ENCODE measurements at regions not wholly inside any gene's neighbourhood (a gene's known extent, or its start where the extent isn't known, plus 50 kb on each side); places are given as distances from the start of the nearest gene placed in this dataset.
A peak's percentile ranks its signal among the peaks of the same experiment; 100 is the strongest.

- no peaks in the 10 kb centered on the region for H3K9me3 ChIP-seq (ENCODE audit: insufficient read depth, low read length, severe bottlenecking)
- TF ChIP-seq CTCF (IDR thresholded peaks at IDR 0.05; ENCODE audit: borderline replicate concordance, extremely low read depth, low read length, poor library complexity, severe bottlenecking) (no peak), EZH2 (IDR thresholded peaks at IDR 0.05; ENCODE audit: borderline replicate concordance, low read depth, low read length, severe bottlenecking) (no peak)
Measured at GRCh38 chr7:12456506-12456905, 52.8 kb upstream of the VWDE start.

GRCh38 chr7:12458520-12459131 lies 55.0 kb upstream of the VWDE start:
- peak; percentile 10 for DNase-seq
- Histone ChIP-seq H3K79me2 (ENCODE audit: insufficient read depth, low read length) (no peaks in the 10 kb centered on the region), H3K4me3 (ENCODE audit: low read depth in 1 of 2, low read length in 2 of 2) (no peak overlapping the region), H3K9me3 (ENCODE audit: insufficient read depth, low read length, severe bottlenecking) (no peaks in the 10 kb centered on the region), H3K9ac (ENCODE audit: low read depth, low read length) (no peak overlapping the region), H3K27me3 (ENCODE audit: insufficient read depth, low read length, poor library complexity) (no peaks in the 10 kb centered on the region), H3K36me3 (ENCODE audit: insufficient read depth, low read length) (no peaks in the 10 kb centered on the region), H2AFZ (ENCODE audit: low read depth, low read length) (no peak overlapping the region), H4K20me1 (ENCODE audit: insufficient read depth, low read length) (no peaks in the 10 kb centered on the region), H3K4me1 (ENCODE audit: insufficient read depth, low read length) (no peaks in the 10 kb centered on the region), H3K27ac (ENCODE audit: low read length) (no peak overlapping the region), H3K4me2 (ENCODE audit: insufficient read depth, low read length) (no peak overlapping the region)
- TF ChIP-seq CTCF (IDR thresholded peaks at IDR 0.05; ENCODE audit: borderline replicate concordance, extremely low read depth, low read length, poor library complexity, severe bottlenecking) (peak; percentile 70), EZH2 (IDR thresholded peaks at IDR 0.05; ENCODE audit: borderline replicate concordance, low read depth, low read length, severe bottlenecking) (no peak)
- peak; percentile 83 for ATAC-seq (ENCODE audit: insufficient read depth, low read depth)

More at GRCh38 chr7:12456506-12456905, 52.8 kb upstream of the VWDE start:
- H3K4me1 ChIP-seq (ENCODE audit: insufficient read depth, low read length): no peaks in the 10 kb centered on the region
- H4K20me1 ChIP-seq (ENCODE audit: insufficient read depth, low read length): no peaks in the 10 kb centered on the region
- DNase-seq: no peak
- H3K36me3 ChIP-seq (ENCODE audit: insufficient read depth, low read length): no peaks in the 10 kb centered on the region
- no peak for ATAC-seq (ENCODE audit: insufficient read depth, low read depth)
- no peaks in the 10 kb centered on the region for H3K79me2 ChIP-seq (ENCODE audit: insufficient read depth, low read length)
- no peak overlapping the region for H3K4me3 ChIP-seq (ENCODE audit: low read depth in 1 of 2, low read length in 2 of 2)
- no peak overlapping the region for H3K9ac ChIP-seq (ENCODE audit: low read depth, low read length)
- H2AFZ ChIP-seq (ENCODE audit: low read depth, low read length): no peak overlapping the region
- no peak overlapping the region for H3K4me2 ChIP-seq (ENCODE audit: insufficient read depth, low read length)
- H3K27me3 ChIP-seq (ENCODE audit: insufficient read depth, low read length, poor library complexity): no peaks in the 10 kb centered on the region
- no peak overlapping the region for H3K27ac ChIP-seq (ENCODE audit: low read length)

- no peak overlapping the region for H3K9ac ChIP-seq (ENCODE audit: low read depth, low read length)
- ATAC-seq (ENCODE audit: insufficient read depth, low read depth) (no peak), DNase-seq (no peak)
- no peak overlapping the region for H3K27ac ChIP-seq (ENCODE audit: low read length)
- H3K27me3 ChIP-seq (ENCODE audit: insufficient read depth, low read length, poor library complexity): no peaks in the 10 kb centered on the region
- H3K79me2 ChIP-seq (ENCODE audit: insufficient read depth, low read length): no peaks in the 10 kb centered on the region
- H4K20me1 ChIP-seq (ENCODE audit: insufficient read depth, low read length): no peaks in the 10 kb centered on the region
- TF ChIP-seq EZH2 (IDR thresholded peaks at IDR 0.05; ENCODE audit: borderline replicate concordance, low read depth, low read length, severe bottlenecking) (no peak), CTCF (IDR thresholded peaks at IDR 0.05; ENCODE audit: borderline replicate concordance, extremely low read depth, low read length, poor library complexity, severe bottlenecking) (no peak)
- no peak overlapping the region for H3K4me2 ChIP-seq (ENCODE audit: insufficient read depth, low read length)
- no peaks in the 10 kb centered on the region for H3K36me3 ChIP-seq (ENCODE audit: insufficient read depth, low read length)
- no peak overlapping the region for H2AFZ ChIP-seq (ENCODE audit: low read depth, low read length)
- no peaks in the 10 kb centered on the region for H3K9me3 ChIP-seq (ENCODE audit: insufficient read depth, low read length, severe bottlenecking)
- H3K4me1 ChIP-seq (ENCODE audit: insufficient read depth, low read length): no peaks in the 10 kb centered on the region
- no peak overlapping the region for H3K4me3 ChIP-seq (ENCODE audit: low read depth in 1 of 2, low read length in 2 of 2)
Measured at GRCh38 chr7:12467837-12468236, 64.2 kb upstream of the VWDE start.
